ENCODE measurements at regions not wholly inside any gene's neighbourhood (a gene's known extent, or its start where the extent isn't known, plus 50 kb on each side); places are given as distances from the start of the nearest gene placed in this dataset.

GRCh38 chr3:157888040-157888439, 218.2 kb downstream of the SHOX2 start:
- TF ChIP-seq CTCF (IDR thresholded peaks at IDR 0.05) (no peak), POLR2A (IDR thresholded peaks at IDR 0.05) (no peak)

Data from Peyer's patch (tissue), 4 donors.